Transverse colon (tissue), 4 donors: ENCODE measurements at regions not wholly inside any gene's neighbourhood (a gene's known extent, or its start where the extent isn't known, plus 50 kb on each side); places are given as distances from the start of the nearest gene placed in this dataset.

Source experiments
- CTCF ChIP-seq, 5 experiments: fragments of 200-600 bp in 3 of 5; fragments of 450-650 bp in 2 of 5; sonication (generic) in 3 of 5; IDR thresholded peaks; 1 replicate in 2 of 5; 2 replicates in 3 of 5; pipeline ENCODE4 v1.5.1; 2016 to 2017; ENCODE audit warnings: antibody characterized with exemption in 5 of 5, inconsistent platforms in 3 of 5, mild to moderate bottlenecking in 2 of 5, moderate library complexity in 1 of 5
- POLR2A ChIP-seq: fragments of 450-650 bp; IDR thresholded peaks from one replicate; pipeline ENCODE4 v1.6.1; 2016; ENCODE audit warnings: antibody characterized with exemption, mild to moderate bottlenecking, moderate library complexity
- POLR2AphosphoS5 ChIP-seq, 3 donors: sonication (generic); formaldehyde crosslinking; IDR thresholded peaks; one replicate each; pipeline ENCODE4 v1.6.1; 2016; ENCODE audit warnings: antibody characterized with exemption in 3 of 3

GRCh38 chr12:60034147-60034546 is 438.3 kb downstream of the SLC16A7 start:
- TF ChIP-seq CTCF (IDR thresholded peaks at IDR 0.05) (no peak), POLR2A (no peak), POLR2AphosphoS5 (IDR thresholded peaks at IDR 0.05) (no peak)
